CD4-positive, alpha-beta T cell (primary cell): ENCODE measurements at regions not wholly inside any gene's neighbourhood (a gene's known extent, or its start where the extent isn't known, plus 50 kb on each side); places are given as distances from the start of the nearest gene placed in this dataset.

Experiments used
- ATAC-seq: fragments of 200-7000 bp; cut with Tn5 transposase; one replicate; pipeline ENCODE4 v1.10.0; 2022; ENCODE audit warnings: mild to moderate bottlenecking; ENCODE audit not compliant: poor library complexity
- CTCF ChIA-PET: fragments of 350-600 bp; sonication (Branson Sonifier 250); formaldehyde crosslinking; loops from one replicate; lab custom pipeline; 2021; ENCODE audit warnings: antibody characterized with exemption, inconsistent platforms; lab: Charles Lee
- POLR2A ChIA-PET: fragments of 350-600 bp; sonication (Branson Sonifier 250); formaldehyde crosslinking; loops from one replicate; lab custom pipeline; 2021; ENCODE audit warnings: antibody characterized with exemption, inconsistent platforms; lab: Charles Lee
- DNase-seq, 14 experiments: peaks; one replicate each; pipeline ENCODE4 v3.0.0-alpha.2; 2013 to 2020; ENCODE audit warnings: mixed read lengths in 2 of 14
- H3K27ac ChIP-seq, 2 donors: one replicate each; pipeline versions ENCODE4 v1.5.1 to v1.7.0; 2013; ENCODE audit warnings: low read length in 2 of 2, low read depth in 1 of 2, mild to moderate bottlenecking in 1 of 2
- H3K27me3 ChIP-seq, 2 experiments: 1 replicate in 1 of 2; 2 replicates in 1 of 2; pipeline versions ENCODE4 v1.6.1 to v1.7.0; 2013; ENCODE audit warnings: low read length in 2 of 2, control low read depth in 1 of 2, mild to moderate bottlenecking in 1 of 2, moderate library complexity in 1 of 2; ENCODE audit not compliant: insufficient read depth in 2 of 2, control insufficient read depth in 1 of 2
- H3K36me3 ChIP-seq: one replicate; pipeline ENCODE4 v1.6.1; 2013; ENCODE audit warnings: low read length, control low read depth; ENCODE audit not compliant: insufficient read depth
- H3K4me1 ChIP-seq: one replicate; pipeline ENCODE4 v1.6.1; 2013; ENCODE audit warnings: low read length, control low read depth; ENCODE audit not compliant: insufficient read depth
- H3K4me3 ChIP-seq: one replicate; pipeline ENCODE4 v1.5.1; 2013; ENCODE audit warnings: mild to moderate bottlenecking, low read length, moderate library complexity
- H3K9me3 ChIP-seq, 2 experiments: 1 replicate in 1 of 2; 2 replicates in 1 of 2; pipeline versions ENCODE4 v1.6.1 to v1.7.0; 2013; ENCODE audit warnings: low read length in 2 of 2, mild to moderate bottlenecking in 2 of 2, control low read depth in 1 of 2, moderate library complexity in 1 of 2; ENCODE audit not compliant: control insufficient read depth in 1 of 2, insufficient read depth in 1 of 2
- H3K27ac Mint-ChIP-seq: one replicate; pipeline ENCODE4 v1.8.0; 2020; ENCODE audit warnings: mixed read lengths
- H3K27me3 Mint-ChIP-seq: one replicate; pipeline ENCODE4 v1.8.0; 2021; ENCODE audit warnings: mixed read lengths
- H3K36me3 Mint-ChIP-seq: one replicate; pipeline ENCODE4 v1.8.0; 2021; ENCODE audit warnings: low read depth, mixed read lengths
- H3K4me1 Mint-ChIP-seq: one replicate; pipeline ENCODE4 v1.8.0; 2021; ENCODE audit warnings: low read depth, mixed read lengths
- H3K4me3 Mint-ChIP-seq: one replicate; pipeline ENCODE4 v1.8.0; 2020; ENCODE audit warnings: mild to moderate bottlenecking, mixed read lengths
- H3K9me3 Mint-ChIP-seq: one replicate; pipeline ENCODE4 v1.8.0; 2020; ENCODE audit warnings: mixed read lengths
- CTCF ChIP-seq: fragments of 200-600 bp; IDR thresholded peaks from one replicate; pipeline ENCODE4 v1.8.0; 2022; ENCODE audit warnings: antibody characterized with exemption, mild to moderate bottlenecking
- intact Hi-C, 2 experiments: fragments of 100-400 bp; cut with DNase I in 1 of 2; cut with micrococcal nuclease in 1 of 2; formaldehyde crosslinking; loops; one replicate each; pipeline versions ENCODE4 v1.15.1 to v1.9.0; 2023 to 2025; cut with DNase I, micrococcal nuclease

- no peaks in the 10 kb centered on the region for H3K4me1 Mint-ChIP-seq
- H3K27ac ChIP-seq: no peak overlapping the region
- H3K4me3 Mint-ChIP-seq: no peak overlapping the region
- H3K36me3 Mint-ChIP-seq: no peaks in the 10 kb centered on the region
- H3K36me3 ChIP-seq: no peaks in the 10 kb centered on the region
- ChIA-PET CTCF (interaction anchor here (0.6 to 1.2 kb wide), 3 partner anchors 347 to 506 kb away, joined by 3 to 5 read pairs (median 3); no protein-coding TSS in a partner anchor), POLR2A (no interaction called here)
- no peak overlapping the region for H3K4me3 ChIP-seq
- DNase-seq (peak; percentile 56 to 88 (median 68)), ATAC-seq (peak; percentile 77)
- TF ChIP-seq CTCF: peak; percentile 90
- intact Hi-C loops: loop anchor here (1.0 to 10.0 kb wide), 7 partner anchors 406 to 1560 kb away; partner anchors contain the start of gene KRTAP23-1 (in 1 of the 2)
- H3K27me3 ChIP-seq: no peaks in the 10 kb centered on the region
- H3K4me1 ChIP-seq: peaks cover 4% of the 10 kb centered on the region
- no peaks in the 10 kb centered on the region for H3K9me3 ChIP-seq
- H3K9me3 Mint-ChIP-seq: no peaks in the 10 kb centered on the region
- H3K27ac Mint-ChIP-seq: no peak overlapping the region
- H3K27me3 Mint-ChIP-seq: peaks cover 8% of the 10 kb centered on the region
Measured at GRCh38 chr21:31604591-31605190, 54.8 kb upstream of the SOD1 start.

- Mint-ChIP-seq H3K36me3 (no peaks in the 10 kb centered on the region), H3K4me1 (no peaks in the 10 kb centered on the region), H3K27me3 (no peaks in the 10 kb centered on the region), H3K4me3 (no peak overlapping the region), H3K27ac (no peak overlapping the region), H3K9me3 (no peaks in the 10 kb centered on the region)
- POLR2A ChIA-PET: no interaction called here
- no peak for DNase-seq
- intact Hi-C loops: no loop called here
- Histone ChIP-seq H3K9me3 (peaks cover 0 to 3% of the 10 kb centered on the region in 2 experiments), H3K4me3 (no peak overlapping the region), H3K36me3 (no peaks in the 10 kb centered on the region), H3K27ac (no peak overlapping the region), H3K4me1 (peaks cover 3% of the 10 kb centered on the region), H3K27me3 (no peaks in the 10 kb centered on the region)
- ATAC-seq: no peak
- no peak for TF ChIP-seq CTCF
- CTCF ChIA-PET: no interaction called here
Measured at GRCh38 chr21:31599563-31599962, 59.9 kb upstream of the SOD1 start.

- no peak overlapping the region for H3K27ac Mint-ChIP-seq
- intact Hi-C loops: no loop called here
- TF ChIP-seq CTCF: no peak
- no peaks in the 10 kb centered on the region for H3K36me3 ChIP-seq
- H3K36me3 Mint-ChIP-seq: no peaks in the 10 kb centered on the region
- ChIA-PET POLR2A (no interaction called here), CTCF (no interaction called here)
- no peaks in the 10 kb centered on the region for H3K4me1 Mint-ChIP-seq
- no peaks in the 10 kb centered on the region for H3K9me3 Mint-ChIP-seq
- no peak overlapping the region for H3K4me3 Mint-ChIP-seq
- ATAC-seq (no peak), DNase-seq (no peak)
- no peaks in the 10 kb centered on the region for H3K27me3 Mint-ChIP-seq
- no peak overlapping the region for H3K27ac ChIP-seq
- peaks cover 0 to 3% of the 10 kb centered on the region in 2 experiments for H3K9me3 ChIP-seq
- no peaks in the 10 kb centered on the region for H3K27me3 ChIP-seq
- H3K4me3 ChIP-seq: no peak overlapping the region
- no peaks in the 10 kb centered on the region for H3K4me1 ChIP-seq
Measured at GRCh38 chr21:31599013-31599412, 60.5 kb upstream of the SOD1 start.
